Retinal pigment epithelial cell (primary cell): ENCODE measurements at regions not wholly inside any gene's neighbourhood (a gene's known extent, or its start where the extent isn't known, plus 50 kb on each side); places are given as distances from the start of the nearest gene placed in this dataset.

Experiments used
- DNase-seq: peaks from one replicate; pipeline ENCODE4 v3.0.0-alpha.2; 2010; ENCODE audit warnings: low read depth
- H3K4me3 ChIP-seq: 2 replicates; pipeline ENCODE4 v1.5.1; 2011; ENCODE audit warnings: mild to moderate bottlenecking, low read length, control low read depth, moderate library complexity
- TF ChIP-seq, protein P1 (sequence below): conservative IDR thresholded peaks from 2 replicates; pipeline ENCODE4 v1.5.1; 2011; ENCODE audit warnings: low read depth, low read length, control low read depth, inconsistent platforms

- no peak overlapping the region for H3K4me3 ChIP-seq
- no peak for DNase-seq
- TF ChIP-seq, protein P1, sequence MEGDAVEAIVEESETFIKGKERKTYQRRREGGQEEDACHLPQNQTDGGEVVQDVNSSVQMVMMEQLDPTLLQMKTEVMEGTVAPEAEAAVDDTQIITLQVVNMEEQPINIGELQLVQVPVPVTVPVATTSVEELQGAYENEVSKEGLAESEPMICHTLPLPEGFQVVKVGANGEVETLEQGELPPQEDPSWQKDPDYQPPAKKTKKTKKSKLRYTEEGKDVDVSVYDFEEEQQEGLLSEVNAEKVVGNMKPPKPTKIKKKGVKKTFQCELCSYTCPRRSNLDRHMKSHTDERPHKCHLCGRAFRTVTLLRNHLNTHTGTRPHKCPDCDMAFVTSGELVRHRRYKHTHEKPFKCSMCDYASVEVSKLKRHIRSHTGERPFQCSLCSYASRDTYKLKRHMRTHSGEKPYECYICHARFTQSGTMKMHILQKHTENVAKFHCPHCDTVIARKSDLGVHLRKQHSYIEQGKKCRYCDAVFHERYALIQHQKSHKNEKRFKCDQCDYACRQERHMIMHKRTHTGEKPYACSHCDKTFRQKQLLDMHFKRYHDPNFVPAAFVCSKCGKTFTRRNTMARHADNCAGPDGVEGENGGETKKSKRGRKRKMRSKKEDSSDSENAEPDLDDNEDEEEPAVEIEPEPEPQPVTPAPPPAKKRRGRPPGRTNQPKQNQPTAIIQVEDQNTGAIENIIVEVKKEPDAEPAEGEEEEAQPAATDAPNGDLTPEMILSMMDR = no peak
These were observed 194.3 kb upstream of the ERBB4 start for GRCh38 chr2:212732860-212733259.

- no peak overlapping the region for H3K4me3 ChIP-seq
- TF ChIP-seq, protein P1 = no peak
- DNase-seq = no peak
These were observed 192.4 kb upstream of the ERBB4 start for GRCh38 chr2:212730994-212731393.

DNA sequence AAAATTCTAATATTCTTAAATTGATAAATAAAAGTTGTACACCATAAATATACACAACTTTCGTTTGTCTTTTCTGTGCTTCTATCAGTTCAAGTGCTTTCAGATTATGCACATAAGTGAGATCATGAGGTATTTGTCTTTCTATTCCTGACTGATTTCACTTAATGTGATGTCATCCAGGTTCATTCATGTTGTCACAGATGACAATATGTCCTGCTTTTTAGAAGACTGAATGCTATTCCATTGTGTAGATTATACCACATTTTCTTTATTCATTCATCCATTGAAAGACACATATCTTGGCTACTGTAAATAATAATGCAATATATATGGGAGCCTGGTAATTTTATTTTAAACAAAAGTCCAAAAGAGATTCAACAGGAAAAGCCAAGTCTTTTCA lies 190.1 kb upstream of the ERBB4 start:
- no peak overlapping the region for H3K4me3 ChIP-seq
- no peak for DNase-seq
- TF ChIP-seq, protein P1 = no peak

- TF ChIP-seq, protein P1 = no peak
- DNase-seq = no peak
- no peak overlapping the region for H3K4me3 ChIP-seq
These were observed 189.1 kb upstream of the ERBB4 start for GRCh38 chr2:212727751-212728150.

GRCh38 chr2:212726403-212726802 lies 187.8 kb upstream of the ERBB4 start:
- no peak overlapping the region for H3K4me3 ChIP-seq
- TF ChIP-seq, protein P1 = no peak
- DNase-seq = no peak

DNA sequence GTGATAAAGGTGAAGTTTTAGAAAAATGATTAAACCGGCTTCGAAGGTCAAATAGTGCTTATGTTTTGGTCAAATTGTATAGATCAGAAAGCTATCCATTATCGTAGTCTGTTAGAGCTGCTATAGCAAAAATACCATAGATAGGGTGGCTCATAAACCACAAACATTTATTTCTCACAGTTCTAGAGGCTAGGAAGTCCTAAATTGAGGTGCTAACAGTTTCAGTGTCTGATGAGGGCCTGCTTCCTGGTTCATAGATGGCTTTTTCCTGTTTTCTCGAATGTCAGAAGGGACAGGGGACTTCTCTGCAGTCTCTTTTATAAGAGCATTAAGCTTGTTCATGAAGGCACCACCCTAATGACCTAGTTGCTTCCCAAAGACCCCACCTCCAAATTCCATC lies 186.6 kb upstream of the ERBB4 start:
- TF ChIP-seq, protein P1 = no peak
- H3K4me3 ChIP-seq = no peak overlapping the region
- no peak for DNase-seq

GRCh38 chr2:212723226-212723625 lies 184.6 kb upstream of the ERBB4 start:
- no peak overlapping the region for H3K4me3 ChIP-seq
- TF ChIP-seq, protein P1 = no peak
- no peak for DNase-seq
